NB4 (cell line): ENCODE measurements at regions not wholly inside any gene's neighbourhood (a gene's known extent, or its start where the extent isn't known, plus 50 kb on each side); places are given as distances from the start of the nearest gene placed in this dataset.
"Not testable (repeated sequence)": the region's sequence is repeated elsewhere in the genome, so short reads cannot be mapped to it uniquely, and the experiment has no call there.

ENCODE experiments used
- DNase-seq: peaks from one replicate; pipeline ENCODE4 v3.0.0; 2010; ENCODE audit warnings: low read depth
- H3K4me3 ChIP-seq: one replicate; pipeline ENCODE4 v1.5.1; 2011; ENCODE audit warnings: mild to moderate bottlenecking, low read depth, low read length, moderate library complexity
- CTCF ChIP-seq: IDR thresholded peaks from one replicate; pipeline ENCODE4 v1.5.1; 2012; ENCODE audit warnings: low read depth, low read length
- MAX ChIP-seq: IDR thresholded peaks from 2 replicates; pipeline ENCODE4 v1.6.1; 2011; ENCODE audit warnings: low read depth, low read length
- MYC ChIP-seq: IDR thresholded peaks from 2 replicates; pipeline ENCODE4 v1.6.1; 2011; ENCODE audit warnings: low read depth, low read length
- POLR2A ChIP-seq: IDR thresholded peaks from 2 replicates; pipeline ENCODE4 v1.6.1; 2011; ENCODE audit warnings: mild to moderate bottlenecking; ENCODE audit not compliant: insufficient read length; ENCODE audit errors: extremely low read depth

DNA sequence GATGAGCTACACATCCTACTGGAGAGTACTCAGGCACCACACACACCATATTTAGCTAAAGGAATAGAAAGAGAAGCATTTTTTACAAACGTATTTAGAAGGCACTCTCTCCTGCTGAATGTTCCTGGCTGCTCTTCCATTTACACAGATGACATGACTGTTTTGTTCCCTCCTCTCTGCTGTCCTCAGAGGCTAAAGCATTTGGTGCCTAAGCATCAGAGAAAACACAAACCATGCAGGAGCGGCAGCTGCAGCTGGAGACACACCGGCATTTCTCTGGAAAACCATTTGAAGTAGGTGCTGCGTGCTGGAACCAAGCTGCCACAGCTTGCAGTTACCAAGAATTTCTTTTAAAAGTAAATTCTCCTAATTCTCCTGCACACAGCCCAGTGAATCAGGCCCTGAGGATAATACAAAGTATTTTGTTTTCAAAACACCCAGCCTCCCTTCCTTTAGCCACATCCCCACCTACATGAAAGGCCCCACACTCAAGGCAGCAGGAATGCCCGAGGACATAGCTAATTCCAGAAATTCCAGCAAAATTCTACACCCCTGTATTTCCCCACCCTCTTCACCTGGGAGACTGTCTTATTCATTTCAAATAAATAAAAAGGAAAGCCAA lies 488.9 kb upstream of the SOX11 start:
- DNase-seq, result no peak
- no peak overlapping the region for H3K4me3 ChIP-seq
- TF ChIP-seq CTCF, result no peak
- TF ChIP-seq POLR2A, result no peak
- TF ChIP-seq MYC, result no peak
- no peak for TF ChIP-seq MAX

DNA sequence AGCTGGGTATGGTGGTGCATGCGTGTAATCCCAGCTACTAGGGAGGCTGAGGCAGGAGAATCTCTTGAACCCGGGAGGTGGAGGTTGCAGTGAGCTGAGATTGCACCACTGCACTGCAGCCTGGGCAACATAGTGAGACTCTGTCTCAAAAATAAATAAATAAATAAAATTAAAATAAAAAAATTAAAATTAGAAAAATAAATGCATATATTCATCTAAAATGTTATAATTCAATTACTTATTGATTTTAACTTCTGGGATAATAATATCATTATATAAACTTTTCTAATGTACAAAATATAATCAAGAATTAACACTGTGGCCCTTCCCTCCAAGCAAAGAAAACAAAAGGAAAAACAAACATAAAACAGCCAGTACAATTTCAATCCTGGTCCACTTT lies 485.4 kb upstream of the SOX11 start:
- H3K4me3 ChIP-seq, DNase-seq: not testable (repeated sequence)

- no peak overlapping the region for H3K4me3 ChIP-seq
- TF ChIP-seq CTCF, result no peak
- TF ChIP-seq MYC, result no peak
- TF ChIP-seq MAX, result no peak
- no peak for TF ChIP-seq POLR2A
- no peak for DNase-seq
Observed at GRCh38 chr2:5215989-5216607, 476.1 kb upstream of the SOX11 start.

GRCh38 chr2:5227062-5227699 lies 465.0 kb upstream of the SOX11 start:
- DNase-seq, result no peak
- TF ChIP-seq MYC, result no peak
- TF ChIP-seq CTCF, result no peak
- no peak for TF ChIP-seq POLR2A
- TF ChIP-seq MAX, result no peak
- no peak overlapping the region for H3K4me3 ChIP-seq

DNA sequence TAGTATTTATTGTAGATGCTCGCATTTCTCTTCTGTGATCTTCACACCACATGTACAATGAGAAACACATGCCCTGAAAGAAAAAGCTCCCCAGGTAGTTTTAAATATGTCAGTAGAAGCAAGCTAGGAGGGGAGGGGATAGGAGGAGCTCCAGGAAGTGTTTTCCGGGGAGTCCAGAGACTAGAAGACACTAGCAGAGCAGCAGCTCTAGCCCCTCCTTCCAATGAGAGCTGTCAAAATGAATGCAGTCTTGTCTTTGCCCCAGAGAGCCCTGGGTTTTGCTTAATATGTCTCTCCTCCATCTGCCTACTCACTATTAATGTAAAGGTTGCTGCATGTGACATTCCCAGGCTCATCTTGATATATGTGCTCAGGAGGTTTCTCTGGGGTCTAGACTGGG lies 462.6 kb upstream of the SOX11 start:
- TF ChIP-seq MAX, result no peak
- TF ChIP-seq CTCF, result no peak
- no peak for TF ChIP-seq POLR2A
- no peak for TF ChIP-seq MYC

GRCh38 chr2:5230444-5230843 lies 461.7 kb upstream of the SOX11 start:
- H3K4me3 ChIP-seq, result no peak overlapping the region
- no peak for TF ChIP-seq POLR2A
- no peak for TF ChIP-seq MAX
- no peak for TF ChIP-seq CTCF
- TF ChIP-seq MYC, result no peak
- no peak for DNase-seq

More for the DNA sequence above, 462.6 kb upstream of the SOX11 start:
- H3K4me3 ChIP-seq, result no peak overlapping the region
- no peak for DNase-seq
